ENCODE measurements at regions not wholly inside any gene's neighbourhood (a gene's known extent, or its start where the extent isn't known, plus 50 kb on each side); places are given as distances from the start of the nearest gene placed in this dataset.

DNA sequence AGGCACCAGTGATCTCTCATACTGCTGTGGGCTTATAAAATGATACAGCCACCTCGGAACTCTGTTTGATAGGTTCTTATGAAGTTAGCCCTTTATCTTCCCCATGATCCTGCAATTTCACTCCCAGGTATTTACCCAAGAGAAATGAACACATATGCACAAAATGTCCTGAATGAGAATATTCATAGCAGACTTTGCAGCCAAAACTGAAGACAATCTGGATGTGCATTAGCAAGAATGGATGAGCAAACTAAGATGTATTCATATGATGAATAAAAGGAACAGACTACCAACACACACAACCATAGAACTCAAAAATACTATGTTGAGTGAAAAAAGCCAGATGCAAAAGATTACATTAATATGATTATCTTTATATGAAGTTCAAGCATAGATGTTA is 66.7 kb downstream of the KCNA5 start:
- TF ChIP-seq, protein P1, sequence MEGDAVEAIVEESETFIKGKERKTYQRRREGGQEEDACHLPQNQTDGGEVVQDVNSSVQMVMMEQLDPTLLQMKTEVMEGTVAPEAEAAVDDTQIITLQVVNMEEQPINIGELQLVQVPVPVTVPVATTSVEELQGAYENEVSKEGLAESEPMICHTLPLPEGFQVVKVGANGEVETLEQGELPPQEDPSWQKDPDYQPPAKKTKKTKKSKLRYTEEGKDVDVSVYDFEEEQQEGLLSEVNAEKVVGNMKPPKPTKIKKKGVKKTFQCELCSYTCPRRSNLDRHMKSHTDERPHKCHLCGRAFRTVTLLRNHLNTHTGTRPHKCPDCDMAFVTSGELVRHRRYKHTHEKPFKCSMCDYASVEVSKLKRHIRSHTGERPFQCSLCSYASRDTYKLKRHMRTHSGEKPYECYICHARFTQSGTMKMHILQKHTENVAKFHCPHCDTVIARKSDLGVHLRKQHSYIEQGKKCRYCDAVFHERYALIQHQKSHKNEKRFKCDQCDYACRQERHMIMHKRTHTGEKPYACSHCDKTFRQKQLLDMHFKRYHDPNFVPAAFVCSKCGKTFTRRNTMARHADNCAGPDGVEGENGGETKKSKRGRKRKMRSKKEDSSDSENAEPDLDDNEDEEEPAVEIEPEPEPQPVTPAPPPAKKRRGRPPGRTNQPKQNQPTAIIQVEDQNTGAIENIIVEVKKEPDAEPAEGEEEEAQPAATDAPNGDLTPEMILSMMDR (IDR thresholded peaks at IDR 0.05) = no peak
- no peak for TF ChIP-seq POLR2A (IDR thresholded peaks at IDR 0.05)

All from Peyer's patch (tissue), 4 donors.